PFSK-1 (cell line): ENCODE measurements at regions not wholly inside any gene's neighbourhood (a gene's known extent, or its start where the extent isn't known, plus 50 kb on each side); places are given as distances from the start of the nearest gene placed in this dataset.

Source experiments
- FOXP2 ChIP-seq: optimal IDR thresholded peaks from 2 replicates; pipeline ENCODE3; 2011; ENCODE audit warnings: borderline replicate concordance, control low read depth, inconsistent platforms; ENCODE audit not compliant: insufficient read depth; ENCODE audit errors: extremely low read length, extremely low read depth
- POLR2AphosphoS5 ChIP-seq: IDR thresholded peaks from 2 replicates; pipeline ENCODE4 v1.6.1; 2012; ENCODE audit warnings: low read depth, mild to moderate bottlenecking, control low read depth, low read length, moderate library complexity
- REST ChIP-seq, 2 experiments: IDR thresholded peaks; 2 replicates each; pipeline versions ENCODE4 v1.6.1 to v1.8.0; 2011 to 2012; ENCODE audit warnings: low read depth in 2 of 2, low read length in 2 of 2, control low read depth in 1 of 2, inconsistent platforms in 1 of 2, mild to moderate bottlenecking in 1 of 2, moderate library complexity in 1 of 2; ENCODE audit not compliant: insufficient read depth in 1 of 2

- no peak for TF ChIP-seq REST (IDR thresholded peaks at IDR 0.05; ENCODE audit: insufficient read depth in 1 of 2, low read depth in 2 of 2, low read length in 2 of 2)
- TF ChIP-seq POLR2AphosphoS5 = no peak
- TF ChIP-seq FOXP2 = no peak
Measured at GRCh38 chr6:145318952-145319351, 416.4 kb downstream of the EPM2A start.
